WI38 (cell line): ENCODE measurements at regions not wholly inside any gene's neighbourhood (a gene's known extent, or its start where the extent isn't known, plus 50 kb on each side); places are given as distances from the start of the nearest gene placed in this dataset.

Experiments
- H3K4me3 ChIP-seq: 2 replicates; pipeline ENCODE4 v1.5.1; 2011; ENCODE audit warnings: low read depth, mild to moderate bottlenecking, control low read depth, low read length
- TF ChIP-seq, protein P1 (sequence below): IDR thresholded peaks from 2 replicates; pipeline ENCODE4 v1.5.1; 2012; ENCODE audit warnings: low read depth, mild to moderate bottlenecking, control low read depth, low read length

DNA sequence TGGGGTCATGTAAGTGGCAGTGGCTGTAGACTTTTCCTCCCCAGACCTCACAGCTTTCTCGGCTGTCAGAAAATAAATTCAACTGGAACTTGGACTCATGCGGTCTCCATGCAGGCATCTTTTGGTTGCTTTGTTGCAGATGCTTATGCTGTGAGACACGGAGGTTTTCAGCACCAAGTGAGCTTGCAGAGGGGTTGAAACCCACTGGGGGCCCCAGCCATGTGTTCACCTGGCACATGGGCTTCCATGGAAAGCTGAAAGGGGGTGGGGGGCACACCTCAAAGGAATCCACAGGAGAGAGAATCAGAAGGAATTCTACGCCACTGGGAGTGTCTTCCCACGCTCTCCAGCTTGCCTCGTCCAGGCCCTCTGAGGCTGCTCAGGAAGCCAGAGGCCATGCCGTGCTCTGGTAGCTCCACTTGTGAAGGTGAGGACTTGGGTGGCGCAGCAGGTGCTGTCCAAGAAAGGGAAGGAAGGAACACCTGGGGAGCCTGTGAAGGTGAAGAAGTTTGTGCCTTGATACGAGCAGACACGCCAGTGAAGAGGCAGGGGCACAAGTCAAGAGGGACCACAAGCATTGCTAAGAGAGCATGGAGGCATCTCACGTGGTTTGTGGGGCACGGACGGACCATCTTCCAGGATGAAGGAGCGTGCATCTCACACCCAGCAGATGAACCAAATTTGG, 134.3 kb upstream of the PMEPA1 start:
- no peak overlapping the region for H3K4me3 ChIP-seq

DNA sequence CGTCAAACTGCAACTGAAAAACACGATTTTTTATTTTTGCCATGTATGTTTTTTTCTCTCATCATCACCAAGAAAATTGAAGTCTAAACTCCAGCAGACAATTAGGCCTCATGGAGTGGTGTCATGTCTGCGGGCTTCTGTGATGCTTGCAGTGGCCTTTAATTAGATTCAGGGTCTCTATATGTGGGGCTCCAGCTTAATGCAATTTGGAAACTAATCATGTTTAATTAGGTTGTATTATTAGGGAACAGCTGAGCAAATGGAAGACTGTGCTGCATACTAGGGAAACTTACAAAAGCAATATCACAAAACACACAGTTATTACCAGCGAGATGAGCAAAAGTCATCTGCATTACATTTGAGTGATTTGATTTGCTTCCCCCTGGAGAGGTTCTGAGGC, 132.9 kb upstream of the PMEPA1 start:
- TF ChIP-seq, protein P1, sequence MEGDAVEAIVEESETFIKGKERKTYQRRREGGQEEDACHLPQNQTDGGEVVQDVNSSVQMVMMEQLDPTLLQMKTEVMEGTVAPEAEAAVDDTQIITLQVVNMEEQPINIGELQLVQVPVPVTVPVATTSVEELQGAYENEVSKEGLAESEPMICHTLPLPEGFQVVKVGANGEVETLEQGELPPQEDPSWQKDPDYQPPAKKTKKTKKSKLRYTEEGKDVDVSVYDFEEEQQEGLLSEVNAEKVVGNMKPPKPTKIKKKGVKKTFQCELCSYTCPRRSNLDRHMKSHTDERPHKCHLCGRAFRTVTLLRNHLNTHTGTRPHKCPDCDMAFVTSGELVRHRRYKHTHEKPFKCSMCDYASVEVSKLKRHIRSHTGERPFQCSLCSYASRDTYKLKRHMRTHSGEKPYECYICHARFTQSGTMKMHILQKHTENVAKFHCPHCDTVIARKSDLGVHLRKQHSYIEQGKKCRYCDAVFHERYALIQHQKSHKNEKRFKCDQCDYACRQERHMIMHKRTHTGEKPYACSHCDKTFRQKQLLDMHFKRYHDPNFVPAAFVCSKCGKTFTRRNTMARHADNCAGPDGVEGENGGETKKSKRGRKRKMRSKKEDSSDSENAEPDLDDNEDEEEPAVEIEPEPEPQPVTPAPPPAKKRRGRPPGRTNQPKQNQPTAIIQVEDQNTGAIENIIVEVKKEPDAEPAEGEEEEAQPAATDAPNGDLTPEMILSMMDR, result no peak
- no peak overlapping the region for H3K4me3 ChIP-seq

More for the DNA sequence above, 134.3 kb upstream of the PMEPA1 start:
- TF ChIP-seq, protein P1, result no peak

DNA sequence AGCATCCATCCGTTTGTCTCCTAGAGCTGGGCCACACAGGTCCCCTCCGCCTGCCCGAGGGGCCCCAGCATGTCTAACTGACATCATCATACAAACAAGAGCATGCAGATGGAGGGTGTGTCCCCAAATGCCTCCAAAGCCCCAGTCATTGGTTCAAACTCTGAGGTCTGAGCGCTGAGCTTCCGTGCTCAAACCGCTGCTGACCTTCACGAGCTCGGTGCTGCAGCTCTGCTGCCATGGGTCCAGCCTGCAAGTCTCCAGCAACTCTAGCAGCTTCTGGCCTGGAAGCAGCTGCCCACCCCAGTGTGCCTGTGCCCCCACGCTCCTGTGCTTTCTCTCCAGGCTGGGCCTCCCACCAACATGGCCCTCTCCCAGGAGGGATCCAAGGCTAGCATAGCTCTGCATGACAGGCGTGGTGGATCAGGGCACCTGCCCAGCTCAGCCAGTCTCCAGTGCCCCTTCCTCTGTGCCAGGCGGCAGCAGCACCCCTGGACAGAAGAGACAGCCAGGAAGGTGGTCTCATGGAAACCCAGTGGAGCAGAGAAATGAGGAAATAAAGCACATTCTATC, 131.6 kb upstream of the PMEPA1 start:
- TF ChIP-seq, protein P1, result no peak
- H3K4me3 ChIP-seq, result no peak overlapping the region

DNA sequence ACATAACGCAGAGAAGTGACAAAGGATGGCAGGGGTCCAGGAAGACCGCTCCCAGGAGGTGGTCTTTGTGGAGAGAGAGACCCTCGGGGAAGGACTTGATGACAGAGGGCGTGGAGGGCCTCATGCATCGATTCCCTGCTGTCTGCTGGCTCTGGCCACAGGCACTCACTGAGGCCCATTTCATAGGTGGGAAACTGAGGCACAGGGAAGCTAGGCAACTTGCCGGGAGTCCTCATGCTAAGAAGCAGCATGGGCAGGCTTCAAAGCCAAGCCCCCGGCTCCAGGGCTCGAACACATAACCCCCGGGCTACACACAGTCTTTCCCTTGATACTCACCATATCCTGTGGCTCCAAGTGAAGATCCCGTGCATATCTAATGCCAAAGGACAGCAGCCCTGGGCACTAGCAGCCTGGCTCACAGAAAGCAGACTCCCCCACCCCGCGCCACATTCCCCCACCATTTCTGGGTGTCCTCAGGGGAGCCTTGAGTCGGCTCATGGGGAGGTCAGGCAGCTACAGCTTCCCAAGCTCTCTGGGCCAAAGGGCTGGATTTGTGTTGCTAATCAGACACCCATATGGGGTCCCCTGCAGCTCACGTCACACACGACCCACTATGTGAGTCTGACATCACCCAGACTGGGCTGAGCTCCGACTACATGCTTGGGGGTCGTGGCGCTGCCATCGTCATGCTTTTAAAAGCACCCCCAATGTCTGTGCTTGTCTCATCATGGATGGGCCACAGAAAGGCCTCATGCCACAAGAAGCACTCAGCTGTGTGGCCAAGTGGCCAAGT, 130.9 kb upstream of the PMEPA1 start:
- TF ChIP-seq, protein P1, result no peak
- no peak overlapping the region for H3K4me3 ChIP-seq

DNA sequence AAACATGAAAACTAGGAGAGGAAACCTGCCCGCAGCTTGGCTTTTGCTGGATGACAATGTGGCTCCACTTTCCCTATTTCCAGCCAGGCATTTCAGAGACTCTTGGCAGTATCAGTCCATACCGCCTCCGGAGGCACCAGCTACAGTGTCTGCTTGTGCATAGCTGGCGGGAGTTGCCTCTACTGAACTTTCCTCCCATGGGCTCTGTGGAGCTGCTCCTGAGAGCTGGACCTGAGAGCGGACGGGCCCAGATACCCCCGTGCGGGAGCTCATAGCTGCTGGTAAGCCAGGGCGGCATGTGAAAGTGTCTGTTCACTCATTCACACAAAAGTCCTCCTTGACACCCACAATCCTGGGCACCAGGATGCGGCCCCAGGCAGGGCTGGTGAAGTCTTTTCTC, 130.3 kb upstream of the PMEPA1 start:
- no peak overlapping the region for H3K4me3 ChIP-seq
- TF ChIP-seq, protein P1, result no peak

DNA sequence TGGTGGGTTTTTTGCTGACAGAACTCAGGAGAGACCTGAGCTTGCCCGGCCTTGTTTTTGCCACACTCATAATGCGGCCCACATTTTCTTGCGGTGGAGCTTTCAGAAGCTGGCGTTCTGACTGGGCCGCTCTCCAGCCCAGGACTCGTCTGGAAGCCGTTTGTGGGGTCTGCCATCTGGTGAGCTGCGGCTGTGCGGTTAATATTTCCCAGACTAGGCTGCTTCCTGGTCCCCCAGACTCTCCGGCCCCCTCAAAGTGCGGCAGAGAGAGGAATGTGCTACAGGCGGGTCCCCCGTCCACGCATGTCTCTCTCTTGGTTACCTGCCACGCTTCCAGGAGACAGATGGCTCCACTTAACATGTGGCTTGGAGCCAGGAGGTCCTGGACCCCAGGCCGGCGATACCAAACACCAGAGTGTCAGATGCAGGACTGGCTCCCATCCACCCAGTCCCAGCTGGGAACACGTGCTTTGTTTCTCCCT, 128.9 kb upstream of the PMEPA1 start:
- TF ChIP-seq, protein P1, result no peak

More for the DNA sequence above, 128.9 kb upstream of the PMEPA1 start:
- H3K4me3 ChIP-seq, result no peak overlapping the region
